ENCODE measurements at regions not wholly inside any gene's neighbourhood (a gene's known extent, or its start where the extent isn't known, plus 50 kb on each side); places are given as distances from the start of the nearest gene placed in this dataset.

- TF ChIP-seq CTCF (IDR thresholded peaks at IDR 0.05) (no peak), POLR2A (IDR thresholded peaks at IDR 0.05) (no peak)
Measured at GRCh38 chr1:55824251-55824640, 609.1 kb upstream of the USP24 start.

Measured in lower leg skin (tissue), 3 donors.